B cell (primary cell): ENCODE measurements at regions not wholly inside any gene's neighbourhood (a gene's known extent, or its start where the extent isn't known, plus 50 kb on each side); places are given as distances from the start of the nearest gene placed in this dataset.

Source experiments
- ATAC-seq: fragments of 200-7000 bp; cut with Tn5 transposase; one replicate; pipeline ENCODE4 v1.10.0; 2021; ENCODE audit warnings: low read depth, mild to moderate bottlenecking, moderate number of reproducible peaks, moderate library complexity
- CTCF ChIA-PET: fragments of 350-600 bp; sonication (Branson Sonifier 250); formaldehyde crosslinking; loops from one replicate; lab custom pipeline; 2021; ENCODE audit warnings: antibody characterized with exemption, inconsistent platforms; lab: Charles Lee
- POLR2A ChIA-PET: fragments of 350-600 bp; sonication (Branson Sonifier 250); formaldehyde crosslinking; loops from one replicate; lab custom pipeline; 2021; ENCODE audit warnings: antibody characterized with exemption; lab: Charles Lee
- DNase-seq: peaks from one replicate; pipeline ENCODE4 v3.0.0; 2013
- H2AFZ ChIP-seq: 2 replicates; pipeline ENCODE4 v1.6.1; 2012; ENCODE audit warnings: mild to moderate bottlenecking, low read depth, low read length; ENCODE audit not compliant: insufficient read depth, poor library complexity, severe bottlenecking
- H3K27ac ChIP-seq, 2 donors: 1 replicate in 1 of 2; 2 replicates in 1 of 2; pipeline ENCODE4 v1.5.1; 2012 to 2013; ENCODE audit warnings: low read length in 2 of 2, mild to moderate bottlenecking in 2 of 2, moderate library complexity in 1 of 2
- H3K27me3 ChIP-seq, 4 experiments: fragments of 200-600 bp in 1 of 4; sonication (generic) in 1 of 4; replicated peaks in 1 of 4; 1 replicate in 2 of 4; 2 replicates in 2 of 4; pipeline versions ENCODE4 v1.6.1 to v1.7.0; 2013 to 2016; ENCODE audit warnings: low read length in 3 of 4, mild to moderate bottlenecking in 2 of 4, mixed read lengths in 1 of 4, moderate library complexity in 1 of 4; ENCODE audit not compliant: insufficient read depth in 4 of 4, control insufficient read depth in 3 of 4; ENCODE audit errors: control extremely low read depth in 1 of 4
- H3K36me3 ChIP-seq, 2 experiments: replicated peaks in 1 of 2; 1 replicate in 1 of 2; 2 replicates in 1 of 2; pipeline versions ENCODE4 v1.6.1 to v1.7.1; 2013; ENCODE audit warnings: low read length in 1 of 2; ENCODE audit not compliant: insufficient read depth in 2 of 2, control insufficient read depth in 1 of 2; ENCODE audit errors: control extremely low read depth in 1 of 2, extremely low read depth in 1 of 2
- H3K4me1 ChIP-seq, 2 donors: fragments of 200-600 bp in 1 of 2; sonication (generic) in 1 of 2; 1 replicate in 1 of 2; 2 replicates in 1 of 2; pipeline versions ENCODE4 v1.5.1 to v1.6.1; 2013 to 2017; ENCODE audit warnings: low read length in 2 of 2; ENCODE audit not compliant: control insufficient read depth in 2 of 2, insufficient read depth in 2 of 2
- H3K4me2 ChIP-seq: replicated peaks from 2 replicates; pipeline ENCODE3; 2012; ENCODE audit warnings: mild to moderate bottlenecking, low read depth, low read length; ENCODE audit not compliant: poor library complexity, severe bottlenecking
- H3K4me3 ChIP-seq, 5 experiments: fragments of 200-600 bp in 1 of 5; sonication (generic) in 1 of 5; 1 replicate in 3 of 5; 2 replicates in 2 of 5; pipeline versions ENCODE4 v1.5.1 to v1.7.0; 2011 to 2016; ENCODE audit warnings: low read length in 4 of 5, mild to moderate bottlenecking in 4 of 5, low read depth in 2 of 5, control low read depth in 1 of 5, moderate library complexity in 1 of 5; ENCODE audit not compliant: insufficient read depth in 1 of 5; ENCODE audit errors: control extremely low read depth in 1 of 5, extremely low read depth in 1 of 5
- H3K79me2 ChIP-seq: fragments of 200-600 bp; sonication (generic); one replicate; pipeline ENCODE4 v1.6.0; 2016; ENCODE audit warnings: low read length; ENCODE audit not compliant: control insufficient read depth, insufficient read depth
- H3K9ac ChIP-seq: fragments of 200-600 bp; sonication (generic); 2 replicates; pipeline ENCODE4 v1.6.1; 2017; ENCODE audit warnings: mild to moderate bottlenecking, low read length, moderate library complexity
- H3K9me3 ChIP-seq, 3 donors: one replicate each; pipeline versions ENCODE4 v1.6.1 to v1.7.1; 2013; ENCODE audit warnings: low read length in 2 of 3; ENCODE audit not compliant: control insufficient read depth in 2 of 3, insufficient read depth in 1 of 3; ENCODE audit errors: control extremely low read depth in 1 of 3
- H4K20me1 ChIP-seq: 2 replicates; pipeline ENCODE4 v1.6.0; 2012; ENCODE audit warnings: mild to moderate bottlenecking, low read length; ENCODE audit not compliant: insufficient read depth, control insufficient read depth, poor library complexity, severe bottlenecking
- H3K27ac Mint-ChIP-seq: one replicate; pipeline ENCODE4 v1.8.0; 2021; ENCODE audit warnings: mixed read lengths
- H3K27me3 Mint-ChIP-seq: one replicate; pipeline ENCODE4 v1.8.0; 2021; ENCODE audit warnings: mixed read lengths
- H3K4me1 Mint-ChIP-seq: one replicate; pipeline ENCODE4 v1.8.0; 2021; ENCODE audit warnings: mixed read lengths
- H3K4me3 Mint-ChIP-seq: one replicate; pipeline ENCODE4 v1.8.0; 2021; ENCODE audit warnings: mixed read lengths
- H3K9me3 Mint-ChIP-seq: one replicate; pipeline ENCODE4 v1.8.0; 2022; ENCODE audit warnings: mixed read lengths; ENCODE audit not compliant: insufficient read depth
- EZH2 ChIP-seq: IDR thresholded peaks from 2 replicates; pipeline ENCODE4 v1.6.1; 2012; ENCODE audit warnings: borderline replicate concordance, low read depth, mild to moderate bottlenecking, moderate library complexity, low read length; ENCODE audit not compliant: insufficient read depth, poor library complexity, severe bottlenecking
- WGBS: methylation state at CpG from one replicate; pipeline ENCODE4 v1.1.5; 2013; ENCODE audit warnings: missing lambda C conversion rate; ENCODE audit not compliant: insufficient coverage; 5-methylcytosine and 5-hydroxymethylcytosine counted together
- intact Hi-C: fragments of 100-400 bp; cut with micrococcal nuclease; formaldehyde crosslinking; loops from one replicate; pipeline ENCODE4 v1.10.0; 2022
- TF ChIP-seq, protein P1 (sequence below): fragments of 200-600 bp; IDR thresholded peaks from one replicate; pipeline ENCODE4 v1.8.0; 2022; ENCODE audit warnings: antibody characterized with exemption, mild to moderate bottlenecking

DNA sequence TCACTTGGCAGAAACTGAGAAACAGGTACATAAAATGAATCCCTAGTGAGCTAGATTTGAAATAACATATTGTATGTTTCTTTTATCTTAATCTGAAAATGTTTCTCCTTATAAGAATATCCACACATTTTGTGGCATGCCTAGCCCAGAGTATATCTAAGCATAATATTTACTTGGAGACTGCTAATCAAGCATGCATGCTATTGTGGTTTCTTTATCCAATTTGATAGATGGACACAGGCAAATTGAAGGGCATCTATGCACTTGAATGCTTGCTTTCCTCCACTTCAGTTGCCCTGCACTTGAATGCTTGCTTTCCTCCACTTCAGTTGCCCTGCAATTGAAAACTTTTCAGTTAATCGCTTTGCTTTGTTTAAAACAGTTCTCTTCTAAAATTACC, 729.8 kb downstream of the TBC1D32 start:
- Histone ChIP-seq H4K20me1 (no peaks in the 10 kb centered on the region), H3K4me1 (no peaks in the 10 kb centered on the region), H2AFZ (no peak overlapping the region), H3K36me3 (no peaks in the 10 kb centered on the region), H3K79me2 (no peaks in the 10 kb centered on the region), H3K27ac (no peak overlapping the region), H3K4me3 (no peak overlapping the region), H3K27me3 (no peaks in the 10 kb centered on the region), H3K9ac (no peak overlapping the region), H3K4me2 (no peak overlapping the region), H3K9me3 (no peaks in the 10 kb centered on the region)
- Mint-ChIP-seq H3K9me3 (no peaks in the 10 kb centered on the region), H3K4me1 (no peaks in the 10 kb centered on the region), H3K27ac (no peak overlapping the region), H3K27me3 (no peaks in the 10 kb centered on the region), H3K4me3 (no peak overlapping the region)
- no peak for ATAC-seq
- intact Hi-C loops = no loop called here
- CTCF ChIA-PET = no interaction called here
- no peak for DNase-seq
- WGBS = no CpG with 5 or more reads among the region's 1 CpG
- POLR2A ChIA-PET = no interaction called here
- no peak for TF ChIP-seq EZH2
- TF ChIP-seq, protein P1, sequence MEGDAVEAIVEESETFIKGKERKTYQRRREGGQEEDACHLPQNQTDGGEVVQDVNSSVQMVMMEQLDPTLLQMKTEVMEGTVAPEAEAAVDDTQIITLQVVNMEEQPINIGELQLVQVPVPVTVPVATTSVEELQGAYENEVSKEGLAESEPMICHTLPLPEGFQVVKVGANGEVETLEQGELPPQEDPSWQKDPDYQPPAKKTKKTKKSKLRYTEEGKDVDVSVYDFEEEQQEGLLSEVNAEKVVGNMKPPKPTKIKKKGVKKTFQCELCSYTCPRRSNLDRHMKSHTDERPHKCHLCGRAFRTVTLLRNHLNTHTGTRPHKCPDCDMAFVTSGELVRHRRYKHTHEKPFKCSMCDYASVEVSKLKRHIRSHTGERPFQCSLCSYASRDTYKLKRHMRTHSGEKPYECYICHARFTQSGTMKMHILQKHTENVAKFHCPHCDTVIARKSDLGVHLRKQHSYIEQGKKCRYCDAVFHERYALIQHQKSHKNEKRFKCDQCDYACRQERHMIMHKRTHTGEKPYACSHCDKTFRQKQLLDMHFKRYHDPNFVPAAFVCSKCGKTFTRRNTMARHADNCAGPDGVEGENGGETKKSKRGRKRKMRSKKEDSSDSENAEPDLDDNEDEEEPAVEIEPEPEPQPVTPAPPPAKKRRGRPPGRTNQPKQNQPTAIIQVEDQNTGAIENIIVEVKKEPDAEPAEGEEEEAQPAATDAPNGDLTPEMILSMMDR = no peak

- no peaks in the 10 kb centered on the region for H4K20me1 ChIP-seq
- H3K9me3 ChIP-seq = no peaks in the 10 kb centered on the region
- H3K9me3 Mint-ChIP-seq = no peaks in the 10 kb centered on the region
- no peak overlapping the region for H3K9ac ChIP-seq
- H3K27me3 ChIP-seq = no peaks in the 10 kb centered on the region
- H3K4me2 ChIP-seq = no peak overlapping the region
- ChIA-PET CTCF (no interaction called here), POLR2A (no interaction called here)
- H3K79me2 ChIP-seq = no peaks in the 10 kb centered on the region
- intact Hi-C loops = no loop called here
- DNase-seq (no peak), ATAC-seq (no peak)
- WGBS = no CpG with 5 or more reads among the region's 1 CpG
- H3K4me3 ChIP-seq = no peak overlapping the region
- no peaks in the 10 kb centered on the region for H3K36me3 ChIP-seq
- H3K27me3 Mint-ChIP-seq = no peaks in the 10 kb centered on the region
- no peaks in the 10 kb centered on the region for H3K4me1 Mint-ChIP-seq
- no peaks in the 10 kb centered on the region for H3K4me1 ChIP-seq
- H2AFZ ChIP-seq = no peak overlapping the region
- no peak overlapping the region for H3K27ac ChIP-seq
- no peak for TF ChIP-seq EZH2
- TF ChIP-seq, protein P1 = no peak
- H3K4me3 Mint-ChIP-seq = no peak overlapping the region
- no peak overlapping the region for H3K27ac Mint-ChIP-seq
These were observed 743.7 kb downstream of the TBC1D32 start for GRCh38 chr6:120590611-120591010.
